Hepatocyte (in vitro differentiated cells): ENCODE measurements at regions not wholly inside any gene's neighbourhood (a gene's known extent, or its start where the extent isn't known, plus 50 kb on each side); places are given as distances from the start of the nearest gene placed in this dataset.

Source experiments
- DNase-seq: peaks from one replicate; pipeline ENCODE4 v3.0.0-alpha.2; 2016; ENCODE audit warnings: low spot score
- H2AFZ ChIP-seq: fragments of 200-600 bp; sonication (generic); 2 replicates; pipeline ENCODE4 v1.6.0; 2016; ENCODE audit warnings: antibody characterized with exemption, mild to moderate bottlenecking
- H3K27ac ChIP-seq: fragments of 200-600 bp; sonication (generic); 2 replicates; pipeline ENCODE4 v1.5.1; 2016; ENCODE audit warnings: mild to moderate bottlenecking
- H3K27me3 ChIP-seq: fragments of 200-600 bp; sonication (generic); 2 replicates; pipeline ENCODE4 v1.6.1; 2016
- H3K36me3 ChIP-seq: fragments of 200-600 bp; sonication (generic); replicated peaks from 2 replicates; pipeline ENCODE4 v1.5.1; 2016; ENCODE audit warnings: low read depth; ENCODE audit not compliant: insufficient read depth
- H3K4me1 ChIP-seq: fragments of 200-600 bp; sonication (generic); 2 replicates; pipeline ENCODE4 v1.5.1; 2016; ENCODE audit warnings: mild to moderate bottlenecking, moderate library complexity; ENCODE audit not compliant: insufficient read depth
- H3K4me2 ChIP-seq: fragments of 200-600 bp; sonication (generic); 2 replicates; pipeline ENCODE4 v1.6.0; 2016
- H3K4me3 ChIP-seq: fragments of 200-600 bp; sonication (generic); 2 replicates; pipeline ENCODE4 v1.5.1; 2016; ENCODE audit warnings: mild to moderate bottlenecking
- H3K79me2 ChIP-seq: fragments of 200-600 bp; sonication (generic); 2 replicates; pipeline ENCODE4 v1.6.0; 2017; ENCODE audit warnings: mild to moderate bottlenecking
- H3K9me2 ChIP-seq: fragments of 200-600 bp; sonication (generic); replicated peaks from 2 replicates; pipeline ENCODE4 v1.6.0; 2017; ENCODE audit warnings: mild to moderate bottlenecking; ENCODE audit not compliant: insufficient read depth
- H3K9me3 ChIP-seq: fragments of 200-600 bp; sonication (generic); 2 replicates; pipeline ENCODE4 v1.5.1; 2016; ENCODE audit warnings: low read depth, mild to moderate bottlenecking
- H4K20me1 ChIP-seq: fragments of 200-600 bp; sonication (generic); 2 replicates; pipeline ENCODE4 v1.6.0; 2016; ENCODE audit warnings: mild to moderate bottlenecking; ENCODE audit not compliant: insufficient read depth, poor library complexity, severe bottlenecking
- EZH2 ChIP-seq: fragments of 200-600 bp; sonication (generic); IDR thresholded peaks from 2 replicates; pipeline ENCODE4 v1.6.1; 2016; ENCODE audit warnings: antibody characterized with exemption, mild to moderate bottlenecking, borderline replicate concordance
- EZH2phosphoT487 ChIP-seq: fragments of 200-600 bp; sonication (generic); IDR thresholded peaks from one replicate; pipeline ENCODE4 v1.6.1; 2018; ENCODE audit warnings: antibody characterized with exemption, mild to moderate bottlenecking, low read depth, moderate library complexity; ENCODE audit not compliant: unreplicated experiment, severe bottlenecking
- WGBS: methylation state at CpG from one replicate; pipeline ENCODE4 v1.1.6; 2016; ENCODE audit warnings: low lambda C conversion rate; ENCODE audit errors: missing lambda C conversion rate; 5-methylcytosine and 5-hydroxymethylcytosine counted together
- TF ChIP-seq, protein P1 (sequence below): fragments of 200-600 bp; sonication (generic); IDR thresholded peaks from 2 replicates; pipeline ENCODE4 v1.5.1; 2016; ENCODE audit warnings: antibody characterized with exemption, mild to moderate bottlenecking; ENCODE audit not compliant: poor library complexity

GRCh38 chr4:81746773-81747172 lies 275.1 kb upstream of the RASGEF1B start:
- H3K4me2 ChIP-seq = no peak overlapping the region
- no peaks in the 10 kb centered on the region for H3K36me3 ChIP-seq
- H3K4me1 ChIP-seq = no peaks in the 10 kb centered on the region
- no peak overlapping the region for H2AFZ ChIP-seq
- no peak for TF ChIP-seq EZH2
- TF ChIP-seq, protein P1, sequence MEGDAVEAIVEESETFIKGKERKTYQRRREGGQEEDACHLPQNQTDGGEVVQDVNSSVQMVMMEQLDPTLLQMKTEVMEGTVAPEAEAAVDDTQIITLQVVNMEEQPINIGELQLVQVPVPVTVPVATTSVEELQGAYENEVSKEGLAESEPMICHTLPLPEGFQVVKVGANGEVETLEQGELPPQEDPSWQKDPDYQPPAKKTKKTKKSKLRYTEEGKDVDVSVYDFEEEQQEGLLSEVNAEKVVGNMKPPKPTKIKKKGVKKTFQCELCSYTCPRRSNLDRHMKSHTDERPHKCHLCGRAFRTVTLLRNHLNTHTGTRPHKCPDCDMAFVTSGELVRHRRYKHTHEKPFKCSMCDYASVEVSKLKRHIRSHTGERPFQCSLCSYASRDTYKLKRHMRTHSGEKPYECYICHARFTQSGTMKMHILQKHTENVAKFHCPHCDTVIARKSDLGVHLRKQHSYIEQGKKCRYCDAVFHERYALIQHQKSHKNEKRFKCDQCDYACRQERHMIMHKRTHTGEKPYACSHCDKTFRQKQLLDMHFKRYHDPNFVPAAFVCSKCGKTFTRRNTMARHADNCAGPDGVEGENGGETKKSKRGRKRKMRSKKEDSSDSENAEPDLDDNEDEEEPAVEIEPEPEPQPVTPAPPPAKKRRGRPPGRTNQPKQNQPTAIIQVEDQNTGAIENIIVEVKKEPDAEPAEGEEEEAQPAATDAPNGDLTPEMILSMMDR = no peak
- no peak for TF ChIP-seq EZH2phosphoT487
- no peak overlapping the region for H3K4me3 ChIP-seq
- no peaks in the 10 kb centered on the region for H3K79me2 ChIP-seq
- 71% methylated on average over 1 of the region's 1 CpG for WGBS
- no peaks in the 10 kb centered on the region for H4K20me1 ChIP-seq
- H3K9me3 ChIP-seq = no peaks in the 10 kb centered on the region
- no peaks in the 10 kb centered on the region for H3K9me2 ChIP-seq
- no peaks in the 10 kb centered on the region for H3K27me3 ChIP-seq
- no peak for DNase-seq
- no peak overlapping the region for H3K27ac ChIP-seq

DNA sequence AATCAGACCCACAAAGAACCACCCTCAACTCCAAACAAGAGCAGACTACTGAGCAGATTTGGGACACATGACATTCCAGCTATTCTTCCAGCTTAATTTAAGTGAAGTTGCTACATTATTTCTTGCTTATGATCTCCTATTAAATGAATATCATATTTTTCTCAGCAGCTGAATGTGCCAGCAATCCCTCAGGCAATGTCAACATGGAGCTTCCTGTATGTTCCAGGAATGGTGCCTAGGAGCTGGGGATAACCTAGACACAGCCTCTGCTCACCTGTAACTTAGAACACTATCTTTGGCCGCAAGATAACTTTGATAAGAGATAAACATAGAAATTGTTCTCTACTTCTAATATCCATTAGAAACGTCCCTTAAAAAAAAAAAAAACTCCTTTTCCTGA lies 274.4 kb upstream of the RASGEF1B start:
- Histone ChIP-seq H3K4me1 (no peaks in the 10 kb centered on the region), H3K27me3 (no peaks in the 10 kb centered on the region), H3K36me3 (no peaks in the 10 kb centered on the region), H3K9me3 (no peaks in the 10 kb centered on the region), H3K4me2 (no peak overlapping the region), H3K79me2 (no peaks in the 10 kb centered on the region), H3K9me2 (no peaks in the 10 kb centered on the region), H4K20me1 (no peaks in the 10 kb centered on the region), H3K27ac (no peak overlapping the region), H3K4me3 (no peak overlapping the region), H2AFZ (no peak overlapping the region)
- DNase-seq = no peak
- 50% methylated on average over 2 of the region's 2 CpGs for WGBS
- TF ChIP-seq EZH2 (no peak), EZH2phosphoT487 (no peak)
- TF ChIP-seq, protein P1 = no peak

DNA sequence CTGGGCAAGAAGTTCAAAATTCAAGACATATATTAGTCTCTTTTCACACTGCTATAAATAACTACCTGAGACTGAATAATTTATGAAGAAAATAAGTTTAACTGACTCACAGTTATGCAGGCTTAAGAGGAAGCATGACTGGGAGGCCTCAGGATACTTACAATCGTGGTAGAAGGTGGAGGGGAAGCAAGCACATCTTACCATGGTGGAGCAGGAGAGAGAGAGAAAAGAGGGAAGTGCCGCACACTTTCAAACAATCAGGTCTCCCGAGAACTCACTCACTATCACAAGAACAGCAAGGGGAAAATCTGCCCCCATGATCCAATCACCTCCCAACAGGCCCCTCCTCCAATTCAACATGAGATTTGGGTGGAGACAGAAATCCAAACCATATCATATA lies 273.3 kb upstream of the RASGEF1B start:
- TF ChIP-seq, protein P1 = no peak
- TF ChIP-seq EZH2 = no peak
- no peak for TF ChIP-seq EZH2phosphoT487
- no peaks in the 10 kb centered on the region for H4K20me1 ChIP-seq
- H3K4me3 ChIP-seq = no peak overlapping the region
- no peaks in the 10 kb centered on the region for H3K9me3 ChIP-seq
- no peaks in the 10 kb centered on the region for H3K79me2 ChIP-seq
- H3K27me3 ChIP-seq = no peaks in the 10 kb centered on the region
- 53% methylated on average over 3 of the region's 3 CpGs for WGBS
- no peak overlapping the region for H2AFZ ChIP-seq
- H3K36me3 ChIP-seq = no peaks in the 10 kb centered on the region
- no peaks in the 10 kb centered on the region for H3K9me2 ChIP-seq
- DNase-seq = no peak
- no peaks in the 10 kb centered on the region for H3K4me1 ChIP-seq
- no peak overlapping the region for H3K27ac ChIP-seq
- H3K4me2 ChIP-seq = no peak overlapping the region
